Vagina (tissue), 2 donors: ENCODE measurements at regions not wholly inside any gene's neighbourhood (a gene's known extent, or its start where the extent isn't known, plus 50 kb on each side); places are given as distances from the start of the nearest gene placed in this dataset.
"Not testable (repeated sequence)": the region's sequence is repeated elsewhere in the genome, so short reads cannot be mapped to it uniquely, and the experiment has no call there.

ENCODE experiments used
- DNase-seq, 2 donors: peaks; one replicate each; pipeline ENCODE4 v3.0.0-alpha.2; 2017; ENCODE audit errors: extremely low spot score in 2 of 2
- H3K27ac ChIP-seq: fragments of 200-600 bp; sonication (generic); one replicate; pipeline ENCODE4 v1.5.1; 2019
- H3K27me3 ChIP-seq: fragments of 200-600 bp; sonication (generic); one replicate; pipeline ENCODE4 v1.5.1; 2019
- H3K36me3 ChIP-seq, 2 donors: fragments of 200-600 bp; sonication (generic); one replicate each; pipeline ENCODE4 v1.5.1; 2017 to 2019
- H3K4me1 ChIP-seq: fragments of 200-600 bp; sonication (generic); one replicate; pipeline ENCODE4 v1.5.1; 2019
- H3K4me3 ChIP-seq, 2 donors: fragments of 200-600 bp; sonication (generic); 1 replicate in 1 of 2; 2 replicates in 1 of 2; pipeline ENCODE4 v1.5.1; 2016 to 2019
- H3K9me3 ChIP-seq: fragments of 200-600 bp; sonication (generic); one replicate; pipeline ENCODE4 v1.5.1; 2019
- CTCF ChIP-seq, 3 experiments: fragments of 450-650 bp in 2 of 3; fragments of 200-600 bp in 1 of 3; sonication (generic) in 1 of 3; IDR thresholded peaks; one replicate each; pipeline ENCODE4 v1.5.1; 2017 to 2019; ENCODE audit warnings: antibody characterized with exemption in 3 of 3, mild to moderate bottlenecking in 2 of 3, moderate library complexity in 2 of 3
- POLR2A ChIP-seq, 2 donors: fragments of 450-650 bp; IDR thresholded peaks; one replicate each; pipeline ENCODE4 v1.6.1; 2017; ENCODE audit warnings: antibody characterized with exemption in 2 of 2, mild to moderate bottlenecking in 2 of 2, moderate library complexity in 2 of 2
- POLR2AphosphoS5 ChIP-seq, 2 donors: sonication (generic); formaldehyde crosslinking; IDR thresholded peaks; one replicate each; pipeline ENCODE4 v1.9.0; 2017; ENCODE audit warnings: antibody characterized with exemption in 2 of 2, mild to moderate bottlenecking in 2 of 2, low read depth in 1 of 2; ENCODE audit not compliant: insufficient read depth in 1 of 2
- intact Hi-C: fragments of 100-400 bp; cut with DNase I; formaldehyde crosslinking; loops from one replicate; pipeline ENCODE4 v1.15.1; 2023

- Histone ChIP-seq H3K27me3 (no peaks in the 10 kb centered on the region), H3K4me3 (no peak overlapping the region), H3K36me3 (no peaks in the 10 kb centered on the region), H3K4me1 (peaks cover 38% of the 10 kb centered on the region), H3K9me3 (no peaks in the 10 kb centered on the region), H3K27ac (peak overlapping the region; percentile 85)
- intact Hi-C loops = no loop called here
- peak; percentile 66 to 82 for TF ChIP-seq POLR2AphosphoS5 (IDR thresholded peaks at IDR 0.05; ENCODE audit: insufficient read depth in 1 of 2, low read depth in 1 of 2)
- no peak for TF ChIP-seq CTCF (IDR thresholded peaks at IDR 0.05)
- TF ChIP-seq POLR2A (IDR thresholded peaks at IDR 0.05) = no peak
- peak in 1 of 2 donors; percentile 96 for DNase-seq
Measured at GRCh38 chr2:237207646-237208045, 122.0 kb downstream of the COPS8 start.

GRCh38 chr2:237208373-237209260 is 122.9 kb downstream of the COPS8 start:
- H3K4me1 ChIP-seq = peaks cover 44% of the 10 kb centered on the region

GRCh38 chr2:237209885-237210284 is 124.2 kb downstream of the COPS8 start:
- peak in 1 of 2 donors; percentile 32 for DNase-seq
- no peak overlapping the region for H3K4me3 ChIP-seq
- no peaks in the 10 kb centered on the region for H3K9me3 ChIP-seq
- H3K4me1 ChIP-seq = peaks cover 45% of the 10 kb centered on the region
- peak overlapping the region; percentile 85 for H3K27ac ChIP-seq
- no peaks in the 10 kb centered on the region for H3K36me3 ChIP-seq
- intact Hi-C loops = no loop called here
- TF ChIP-seq CTCF (IDR thresholded peaks at IDR 0.05) (no peak), POLR2A (IDR thresholded peaks at IDR 0.05) (no peak), POLR2AphosphoS5 (IDR thresholded peaks at IDR 0.05; ENCODE audit: insufficient read depth in 1 of 2, low read depth in 1 of 2) (no peak)
- H3K27me3 ChIP-seq = no peaks in the 10 kb centered on the region

More at GRCh38 chr2:237208373-237209260, 122.9 kb downstream of the COPS8 start:
- Histone ChIP-seq H3K9me3 (no peaks in the 10 kb centered on the region), H3K27ac (peak overlapping the region; percentile 85), H3K4me3 (no peak overlapping the region), H3K27me3 (no peaks in the 10 kb centered on the region), H3K36me3 (no peaks in the 10 kb centered on the region)
- DNase-seq = peak in 1 of 2 donors; percentile 86
- intact Hi-C loops = no loop called here
- peak in 1 of 2 donors; percentile 43 for TF ChIP-seq POLR2AphosphoS5 (IDR thresholded peaks at IDR 0.05; ENCODE audit: insufficient read depth in 1 of 2, low read depth in 1 of 2)
- no peak for TF ChIP-seq CTCF (IDR thresholded peaks at IDR 0.05)
- TF ChIP-seq POLR2A (IDR thresholded peaks at IDR 0.05) = no peak

GRCh38 chr2:237210297-237210696 is 124.6 kb downstream of the COPS8 start:
- H3K9me3 ChIP-seq = no peaks in the 10 kb centered on the region
- no peak overlapping the region for H3K4me3 ChIP-seq
- H3K4me1 ChIP-seq = peaks cover 41% of the 10 kb centered on the region
- intact Hi-C loops = no loop called here
- TF ChIP-seq CTCF (IDR thresholded peaks at IDR 0.05) = no peak
- TF ChIP-seq POLR2AphosphoS5 (IDR thresholded peaks at IDR 0.05; ENCODE audit: insufficient read depth in 1 of 2, low read depth in 1 of 2) = no peak
- no peak for TF ChIP-seq POLR2A (IDR thresholded peaks at IDR 0.05)
- no peaks in the 10 kb centered on the region for H3K27me3 ChIP-seq
- peak in 1 of 2 donors; percentile 52 for DNase-seq
- no peaks in the 10 kb centered on the region for H3K36me3 ChIP-seq
- peak overlapping the region; percentile 85 for H3K27ac ChIP-seq

GRCh38 chr2:237210763-237211162 is 125.1 kb downstream of the COPS8 start:
- TF ChIP-seq POLR2A (IDR thresholded peaks at IDR 0.05) = no peak
- no peak for TF ChIP-seq CTCF (IDR thresholded peaks at IDR 0.05)
- no peak for TF ChIP-seq POLR2AphosphoS5 (IDR thresholded peaks at IDR 0.05; ENCODE audit: insufficient read depth in 1 of 2, low read depth in 1 of 2)
- no peaks in the 10 kb centered on the region for H3K36me3 ChIP-seq
- intact Hi-C loops = no loop called here
- no peak overlapping the region for H3K4me3 ChIP-seq
- no peaks in the 10 kb centered on the region for H3K9me3 ChIP-seq
- peaks cover 39% of the 10 kb centered on the region for H3K4me1 ChIP-seq
- peak in 1 of 2 donors; percentile 76 for DNase-seq
- H3K27ac ChIP-seq = peak overlapping the region; percentile 85
- H3K27me3 ChIP-seq = no peaks in the 10 kb centered on the region

- H3K9me3 ChIP-seq, H3K4me3 ChIP-seq, H3K27me3 ChIP-seq, H3K36me3 ChIP-seq, intact Hi-C loops: not testable (repeated sequence)
- peak overlapping the region; percentile 80 for H3K27ac ChIP-seq
- peak in 1 of 2 donors; percentile 79 for DNase-seq
- H3K4me1 ChIP-seq = peaks cover 27% of the 10 kb centered on the region
Measured at GRCh38 chr2:237212356-237213279, 126.9 kb downstream of the COPS8 start.
